Inferior parietal cortex (tissue), 1 donor: ENCODE measurements at regions not wholly inside any gene's neighbourhood (a gene's known extent, or its start where the extent isn't known, plus 50 kb on each side); places are given as distances from the start of the nearest gene placed in this dataset.

ENCODE experiments used
- DNase-seq: peaks from one replicate; pipeline ENCODE4 v3.0.0-alpha.2; 2016; ENCODE audit errors: extremely low spot score

DNA sequence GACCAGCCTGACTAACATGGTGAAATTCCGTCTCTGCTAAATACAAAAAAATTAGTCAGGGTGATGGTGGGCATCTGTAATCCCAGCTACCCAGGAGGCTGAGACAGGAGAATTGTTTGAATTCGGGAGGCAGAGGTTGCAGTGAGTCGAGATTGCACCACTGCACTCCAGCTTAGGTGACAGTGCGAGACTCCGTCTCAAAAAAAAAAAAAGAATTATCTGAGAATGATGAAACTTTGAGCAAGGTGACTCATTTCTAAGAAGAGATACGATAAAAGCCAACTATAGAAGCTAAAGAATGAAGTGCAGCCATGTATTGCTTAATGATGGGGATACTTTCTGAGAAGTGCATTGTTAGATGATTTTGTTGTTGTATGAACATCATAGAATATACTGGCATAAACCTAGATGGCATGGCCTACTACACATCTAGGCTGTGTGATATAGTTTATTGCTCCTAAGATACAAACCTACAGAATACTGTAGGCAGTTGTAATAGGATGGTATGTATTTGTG, 64.7 kb downstream of the SNRPE start:
- DNase-seq = no peak

DNA sequence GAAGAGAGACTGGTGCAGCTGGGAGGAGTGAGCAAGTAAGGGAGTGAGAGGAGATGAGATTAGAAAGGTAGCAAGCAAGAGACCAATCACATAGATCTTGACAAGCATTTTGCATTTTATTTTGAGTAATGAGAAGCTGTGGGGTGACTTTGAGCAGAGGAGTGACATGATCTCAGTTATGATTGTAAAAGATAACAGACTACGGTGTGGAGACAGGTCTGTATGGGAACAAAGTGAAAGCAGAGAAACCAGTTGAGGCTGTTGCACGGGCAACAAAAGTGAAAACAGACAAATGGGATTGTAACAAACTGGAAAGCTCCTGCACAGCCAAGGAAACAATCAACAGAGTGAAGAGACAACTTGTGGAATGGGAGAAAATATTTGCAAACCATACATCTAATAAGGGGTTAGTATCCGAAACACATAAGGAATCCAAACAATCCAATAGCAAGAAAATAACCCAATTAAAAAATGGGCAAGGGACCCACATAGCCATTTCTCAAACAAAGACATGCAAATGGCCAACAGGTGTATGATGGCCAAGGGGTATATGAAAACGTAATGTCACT, 68.4 kb downstream of the SNRPE start:
- no peak for DNase-seq

- no peak for DNase-seq
Measured at GRCh38 chr1:203930342-203930741, 68.9 kb downstream of the SNRPE start.

DNA sequence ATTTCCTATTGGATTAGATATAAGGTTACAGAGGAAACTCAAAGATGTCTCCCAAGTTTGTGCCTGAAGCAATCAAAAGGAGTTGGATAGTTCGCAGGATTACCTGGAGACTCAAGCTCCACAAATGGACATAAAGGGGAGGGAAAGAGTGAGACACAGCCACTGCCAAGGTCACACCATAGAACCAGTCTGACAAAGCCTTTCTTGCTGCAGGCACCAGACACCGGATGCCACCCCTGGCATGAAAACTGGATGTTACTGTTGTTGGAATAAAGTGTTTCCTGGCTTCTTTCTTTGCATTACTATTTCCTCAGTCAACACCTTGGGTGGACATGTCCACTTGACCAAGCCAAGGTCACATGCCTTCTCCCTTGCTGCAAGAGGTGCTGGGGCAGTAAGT, 70.6 kb downstream of the SNRPE start:
- no peak for DNase-seq

GRCh38 chr1:203932556-203932955, 71.2 kb downstream of the SNRPE start:
- no peak for DNase-seq

DNA sequence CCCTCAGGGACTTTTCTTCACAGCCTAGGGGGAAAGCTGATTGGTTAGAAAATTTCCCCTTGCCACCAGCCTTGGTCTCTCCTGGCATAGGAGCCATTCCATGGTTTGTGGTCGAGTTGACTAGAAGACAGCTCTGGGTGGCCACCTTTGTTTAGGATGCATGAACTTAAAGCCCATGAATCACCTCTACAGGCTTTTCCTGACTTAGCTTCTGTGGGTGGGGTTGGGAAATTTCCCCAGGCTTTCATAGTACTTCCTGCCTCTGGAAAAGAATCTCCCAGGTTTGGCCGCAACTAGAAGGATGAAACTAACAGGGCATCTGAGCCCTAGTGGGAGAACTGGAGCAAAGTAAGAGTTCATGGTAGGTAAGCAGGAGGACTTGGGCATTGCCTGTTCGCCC, 72.6 kb downstream of the SNRPE start:
- no peak for DNase-seq

DNA sequence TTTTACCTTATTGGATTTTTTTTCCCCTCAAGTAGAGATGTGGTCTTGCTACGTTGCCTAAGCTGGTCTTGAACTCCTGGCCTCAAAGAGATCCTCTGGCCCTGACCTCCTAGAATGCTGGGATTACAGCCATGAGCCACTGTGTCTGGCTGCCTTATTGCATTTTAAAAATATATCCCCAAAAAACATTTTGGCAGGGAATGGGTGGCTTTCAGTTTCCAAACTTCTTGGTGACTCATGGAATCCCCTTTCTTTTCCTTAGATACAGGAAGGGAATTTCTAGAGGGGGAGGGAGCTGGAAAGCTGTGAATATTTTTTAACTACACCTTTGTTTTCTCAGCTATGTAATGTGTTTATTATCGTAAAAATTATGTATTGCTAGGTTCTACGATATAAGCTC, 73.3 kb downstream of the SNRPE start:
- no peak for DNase-seq

GRCh38 chr1:203935321-203935720, 73.9 kb downstream of the SNRPE start:
- no peak for DNase-seq

DNA sequence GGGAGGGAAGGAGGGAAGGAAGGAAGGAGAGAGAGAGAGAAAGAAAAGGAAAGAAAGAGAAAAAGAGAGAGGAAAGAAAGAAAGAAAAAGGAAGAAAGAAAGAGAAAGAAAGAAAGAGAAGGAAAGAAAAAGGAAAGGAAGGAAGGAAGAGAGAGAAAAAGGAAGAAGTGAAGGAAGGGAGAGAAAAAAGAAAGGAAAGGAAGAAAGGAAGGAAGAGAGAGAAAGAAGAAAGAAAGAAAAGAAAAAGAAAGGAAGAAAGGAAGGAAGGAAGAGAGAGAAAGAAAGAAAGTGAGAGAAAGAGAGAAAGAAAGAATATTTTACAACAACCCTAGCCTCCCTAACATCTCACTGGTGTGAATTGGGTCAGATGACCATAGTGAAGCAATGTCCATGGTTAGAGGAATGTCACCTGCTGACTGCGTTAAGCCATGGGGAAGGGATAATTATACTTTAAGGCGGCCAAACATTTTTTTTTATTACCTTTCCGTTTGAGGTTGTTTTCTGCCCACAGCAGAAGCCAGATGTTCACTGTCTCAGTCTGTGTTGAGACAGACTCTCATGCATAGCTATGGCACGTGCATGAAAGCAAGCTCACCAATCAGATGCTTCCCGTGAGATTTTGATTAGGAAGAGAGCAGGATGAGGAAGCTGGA, 76.4 kb downstream of the SNRPE start:
- DNase-seq = no peak

DNA sequence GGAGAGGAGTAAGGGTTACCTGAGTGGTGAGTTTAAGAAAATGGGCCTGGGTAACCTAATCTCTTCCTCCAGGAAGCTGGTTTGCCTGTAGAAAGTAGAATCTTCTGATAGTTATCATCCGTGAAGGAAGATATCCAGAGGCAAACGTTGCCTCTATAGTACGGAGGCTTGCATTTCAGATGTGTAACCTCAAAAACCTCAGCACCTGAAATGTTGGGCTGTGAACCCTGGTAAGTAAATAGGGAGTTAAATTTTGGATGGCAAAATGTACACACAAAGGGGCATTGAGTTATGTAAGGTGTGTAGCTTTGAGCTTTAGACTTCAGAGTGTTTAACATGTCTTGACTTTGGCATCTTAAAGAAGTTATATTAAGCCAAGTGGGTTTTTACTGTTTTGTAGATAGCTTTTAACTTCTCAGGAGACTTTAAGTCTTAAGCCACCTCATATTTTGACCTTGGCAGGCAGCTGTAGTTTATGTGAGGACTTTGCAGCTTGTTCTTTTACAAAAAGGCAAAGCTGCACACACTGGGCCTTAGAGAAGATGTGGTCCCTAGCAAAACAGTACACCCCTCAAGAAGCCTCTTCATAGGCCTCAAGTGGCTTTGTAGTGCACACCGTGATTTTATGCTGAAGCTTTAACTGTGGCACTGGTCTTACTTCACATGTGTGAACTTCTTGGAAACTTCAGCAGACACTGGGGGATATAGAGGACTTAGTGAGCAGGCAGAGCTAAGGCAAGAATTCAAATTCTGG, 83.4 kb downstream of the SNRPE start:
- no peak for DNase-seq

DNA sequence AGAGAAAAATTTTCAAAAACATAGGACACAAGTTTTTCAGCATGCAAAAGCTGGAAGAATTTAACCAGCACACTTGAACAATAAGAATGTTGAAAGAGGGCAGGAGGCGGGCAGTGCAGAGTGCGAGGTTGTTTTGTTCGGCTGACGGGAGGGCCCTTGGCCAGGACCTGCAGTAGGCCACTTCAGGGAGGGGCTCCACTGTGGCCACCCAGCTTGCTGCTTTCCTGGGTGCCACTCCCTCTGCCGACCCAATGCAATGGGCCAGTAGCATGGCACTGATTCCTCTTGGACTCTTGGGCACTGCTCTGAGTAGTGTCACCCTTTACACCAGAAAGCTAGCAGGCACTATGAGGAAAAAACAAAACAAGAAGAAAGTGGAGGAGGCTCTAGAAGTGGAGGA, 92.9 kb downstream of the SNRPE start:
- no peak for DNase-seq

- DNase-seq = no peak
Measured at GRCh38 chr1:203954788-203955552, 93.6 kb downstream of the SNRPE start.

DNA sequence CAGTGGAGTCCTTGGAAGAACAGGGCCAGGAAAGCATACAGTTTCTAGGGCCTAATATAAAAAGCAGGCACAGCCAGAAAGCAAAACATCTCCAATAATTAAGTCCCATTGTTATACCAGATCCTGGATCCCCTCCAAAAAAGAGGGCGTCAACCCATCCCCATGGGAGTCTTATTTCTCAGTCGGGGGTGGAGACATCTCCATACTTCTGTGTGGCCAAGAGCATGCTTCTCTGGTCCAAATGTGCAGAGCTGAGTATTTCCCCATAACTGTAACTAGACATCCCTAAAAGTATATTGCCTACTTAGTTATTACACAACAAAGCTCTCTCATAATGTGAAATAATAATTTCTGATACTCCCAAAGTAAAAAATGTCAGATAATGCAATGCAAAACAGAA, 104.2 kb upstream of the SOX13 start:
- DNase-seq = no peak

DNA sequence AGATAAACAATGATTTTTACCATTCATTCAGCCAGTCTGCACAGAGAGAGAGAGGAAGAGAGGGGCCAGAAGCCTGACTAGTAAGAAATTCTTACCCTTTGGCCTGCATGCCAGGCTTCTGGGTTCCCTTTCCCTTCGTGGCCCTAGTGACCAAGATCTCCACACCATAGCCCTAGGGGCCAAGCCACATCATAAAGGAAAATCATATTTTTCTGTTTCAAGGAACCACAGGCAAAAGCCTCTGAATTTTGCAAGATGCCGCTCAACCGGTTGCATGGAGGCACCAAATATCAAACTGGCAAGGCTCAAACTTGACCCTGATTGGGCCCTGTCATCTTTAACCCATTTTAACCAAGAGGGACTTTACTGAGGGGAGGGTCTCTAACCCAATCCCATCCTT, 103.1 kb upstream of the SOX13 start:
- DNase-seq = no peak

GRCh38 chr1:203985044-203985443, 87.9 kb upstream of the SOX13 start:
- DNase-seq = no peak

GRCh38 chr1:203985676-203986075, 87.2 kb upstream of the SOX13 start:
- DNase-seq = no peak

- DNase-seq = no peak
Measured at GRCh38 chr1:203986887-203987461, 85.9 kb upstream of the SOX13 start.

DNA sequence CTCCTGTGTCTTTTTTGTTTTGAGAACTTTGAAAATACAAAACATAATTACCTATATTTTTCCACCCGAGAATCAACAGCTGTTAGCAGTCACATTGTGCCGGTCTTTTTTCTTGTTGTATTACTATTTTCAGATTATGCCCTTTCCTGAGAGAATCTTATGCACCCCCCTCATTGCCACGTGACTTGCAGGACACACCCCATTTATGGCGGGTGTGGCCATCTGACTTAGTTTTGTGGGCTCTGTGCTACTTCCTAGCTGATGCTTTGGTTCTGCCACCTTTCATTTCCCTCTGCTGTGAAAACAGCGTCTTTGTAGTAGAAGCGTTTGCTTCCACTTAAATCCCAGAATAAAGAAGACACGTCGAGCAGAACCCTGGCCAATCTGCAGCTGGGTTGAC, 82.8 kb upstream of the SOX13 start:
- no peak for DNase-seq

- no peak for DNase-seq
Measured at GRCh38 chr1:203992440-203992839, 80.5 kb upstream of the SOX13 start.

DNA sequence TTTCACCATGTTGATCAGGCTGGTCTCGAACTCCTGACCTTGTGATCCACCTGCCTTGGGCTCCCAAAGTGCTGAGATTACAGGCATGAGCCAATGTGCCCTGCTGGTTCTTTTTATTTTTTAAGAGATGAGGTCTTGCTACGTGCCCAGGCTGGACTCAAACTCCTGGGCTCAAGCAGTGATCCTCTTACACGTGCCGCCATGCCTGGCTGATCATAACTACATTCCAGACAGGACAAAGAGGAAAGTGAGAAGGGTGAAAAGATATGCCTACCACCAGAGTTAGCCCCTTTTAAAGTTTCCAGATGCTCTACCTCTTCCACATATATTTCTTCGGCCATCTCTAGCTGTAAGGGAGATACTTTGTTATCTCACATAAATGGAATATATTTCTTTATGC, 79.7 kb upstream of the SOX13 start:
- no peak for DNase-seq

- no peak for DNase-seq
Measured at GRCh38 chr1:203995228-203995627, 77.7 kb upstream of the SOX13 start.

- peak; percentile 36 for DNase-seq
Measured at GRCh38 chr1:203996126-203996525, 76.8 kb upstream of the SOX13 start.
